SK-N-SH (cell line): ENCODE measurements at regions not wholly inside any gene's neighbourhood (a gene's known extent, or its start where the extent isn't known, plus 50 kb on each side); places are given as distances from the start of the nearest gene placed in this dataset.

Experiments used
- CTCF ChIA-PET: fragments of 300-600, 350-600 bp; formaldehyde crosslinking; extraction: SDS; loops from one replicate; lab custom pipeline; 2021; lab: Yijun Ruan, JAX
- POLR2A ChIA-PET: fragments of 350-600 bp; sonication (Branson Sonifier 250); formaldehyde crosslinking; extraction: SDS; loops from one replicate; lab custom pipeline; 2020; ENCODE audit warnings: antibody characterized with exemption, inconsistent platforms; lab: Yijun Ruan, JAX
- DNase-seq: peaks from one replicate; pipeline ENCODE4 v3.0.0; 2012
- H2AFZ ChIP-seq: fragments of 200-600 bp; sonication (generic); 2 replicates; pipeline ENCODE4 v1.8.1; 2016; ENCODE audit warnings: antibody characterized with exemption, mild to moderate bottlenecking, low read depth
- H3F3A ChIP-seq: fragments of 200-600 bp; sonication (generic); replicated peaks from 2 replicates; pipeline ENCODE3; 2016; ENCODE audit warnings: antibody characterized with exemption, mild to moderate bottlenecking; ENCODE audit not compliant: insufficient read depth
- H3K27ac ChIP-seq, 2 experiments: fragments of 200-500 bp in 1 of 2; fragments of 200-600 bp in 1 of 2; sonication (Bioruptor generic) in 1 of 2; sonication (generic), shearing (Covaris generic) in 1 of 2; 2 replicates each; pipeline versions ENCODE4 v1.5.1 to v1.6.1; 2014 to 2016; ENCODE audit warnings: low read depth in 2 of 2, inconsistent platforms in 1 of 2, low read length in 1 of 2, mild to moderate bottlenecking in 1 of 2, mixed read lengths in 1 of 2
- H3K27me3 ChIP-seq: fragments of 200-600 bp; sonication (generic), shearing (Covaris generic); 2 replicates; pipeline ENCODE4 v1.6.1; 2016; ENCODE audit warnings: mixed run types; ENCODE audit not compliant: insufficient read depth
- H3K36me3 ChIP-seq, 2 experiments: fragments of 200-500 bp in 1 of 2; fragments of 200-600 bp in 1 of 2; sonication (Bioruptor generic) in 1 of 2; sonication (generic) in 1 of 2; replicated peaks in 1 of 2; 2 replicates each; pipeline versions ENCODE3 to v1.5.1; 2014 to 2016; ENCODE audit warnings: low read length in 1 of 2, mild to moderate bottlenecking in 1 of 2; ENCODE audit not compliant: insufficient read depth in 2 of 2, control insufficient read depth in 1 of 2
- H3K4me1 ChIP-seq, 2 experiments: fragments of 200-500 bp in 1 of 2; fragments of 200-600 bp in 1 of 2; sonication (Bioruptor generic) in 1 of 2; sonication (generic), shearing (Covaris generic) in 1 of 2; 2 replicates each; pipeline versions ENCODE4 v1.5.1 to v1.6.1; 2014 to 2016; ENCODE audit warnings: low read depth in 1 of 2, low read length in 1 of 2, mixed run types in 1 of 2; ENCODE audit not compliant: insufficient read depth in 2 of 2, control insufficient read depth in 1 of 2
- H3K4me2 ChIP-seq: fragments of 200-600 bp; sonication (generic), shearing (Covaris generic); 2 replicates; pipeline ENCODE4 v1.6.1; 2017; ENCODE audit warnings: mixed run types
- H3K4me3 ChIP-seq, 2 experiments: fragments of 200-500 bp in 1 of 2; fragments of 200-600 bp in 1 of 2; sonication (Bioruptor generic) in 1 of 2; sonication (generic), shearing (Covaris generic) in 1 of 2; 2 replicates each; pipeline versions ENCODE4 v1.5.1 to v1.8.1; 2014 to 2016; ENCODE audit warnings: low read depth in 2 of 2, inconsistent platforms in 1 of 2, low read length in 1 of 2, mild to moderate bottlenecking in 1 of 2, mixed read lengths in 1 of 2, moderate library complexity in 1 of 2
- H3K79me2 ChIP-seq: fragments of 200-600 bp; sonication (generic); 2 replicates; pipeline ENCODE4 v1.8.1; 2017; ENCODE audit warnings: mild to moderate bottlenecking; ENCODE audit not compliant: insufficient read depth
- H3K9ac ChIP-seq: fragments of 200-600 bp; sonication (generic); 2 replicates; pipeline ENCODE4 v1.6.1; 2017; ENCODE audit warnings: mixed run types
- H3K9me2 ChIP-seq: fragments of 200-600 bp; sonication (generic); 2 replicates; pipeline ENCODE4 v1.6.1; 2017; ENCODE audit warnings: mixed run types
- H3K9me3 ChIP-seq: fragments of 200-600 bp; sonication (generic); 2 replicates; pipeline ENCODE4 v1.6.1; 2017; ENCODE audit warnings: mixed run types, mild to moderate bottlenecking, moderate library complexity
- H4K20me1 ChIP-seq: fragments of 200-600 bp; sonication (generic); 2 replicates; pipeline ENCODE4 v1.6.1; 2017; ENCODE audit warnings: mild to moderate bottlenecking, mixed run types; ENCODE audit not compliant: insufficient read depth
- CTCF ChIP-seq: fragments of 200-600 bp; sonication (generic); IDR thresholded peaks from 2 replicates; pipeline ENCODE4 v1.6.1; 2017; ENCODE audit warnings: antibody characterized with exemption, mild to moderate bottlenecking, moderate library complexity
- FOSL2 ChIP-seq: IDR thresholded peaks from 2 replicates; pipeline ENCODE4 v1.4.0; 2012; ENCODE audit warnings: low read depth, mild to moderate bottlenecking, moderate library complexity, borderline replicate concordance
- NFIC ChIP-seq: IDR thresholded peaks from 2 replicates; pipeline ENCODE4 v1.4.0; 2012; ENCODE audit warnings: borderline replicate concordance
- PBX3 ChIP-seq: IDR thresholded peaks from 2 replicates; pipeline ENCODE4; 2012
- RAD21 ChIP-seq: IDR thresholded peaks from 2 replicates; pipeline ENCODE4 v1.6.1; 2012; ENCODE audit warnings: mild to moderate bottlenecking, low read length
- RFX5 ChIP-seq: IDR thresholded peaks from 2 replicates; pipeline ENCODE4 v1.6.1; 2012; ENCODE audit warnings: mild to moderate bottlenecking, improper control_type of control experiment, low read length
- TEAD4 ChIP-seq: IDR thresholded peaks from 2 replicates; pipeline ENCODE4 v1.4.0; 2012; ENCODE audit warnings: mild to moderate bottlenecking, borderline replicate concordance; ENCODE audit not compliant: insufficient read depth
- USF2 ChIP-seq: fragments of 150-350 bp; IDR thresholded peaks from 2 replicates; pipeline ENCODE4 v1.6.1; 2017; ENCODE audit warnings: antibody characterized with exemption, low read length, low read depth, borderline replicate concordance
- YY1 ChIP-seq: IDR thresholded peaks from 2 replicates; pipeline ENCODE4 v1.4.0; 2012; ENCODE audit warnings: low read depth, mild to moderate bottlenecking
- TF ChIP-seq, protein P1 (sequence below): fragments of 150-350 bp; IDR thresholded peaks from 2 replicates; pipeline ENCODE4 v1.6.1; 2016; ENCODE audit warnings: mild to moderate bottlenecking, low read depth, low read length

DNA sequence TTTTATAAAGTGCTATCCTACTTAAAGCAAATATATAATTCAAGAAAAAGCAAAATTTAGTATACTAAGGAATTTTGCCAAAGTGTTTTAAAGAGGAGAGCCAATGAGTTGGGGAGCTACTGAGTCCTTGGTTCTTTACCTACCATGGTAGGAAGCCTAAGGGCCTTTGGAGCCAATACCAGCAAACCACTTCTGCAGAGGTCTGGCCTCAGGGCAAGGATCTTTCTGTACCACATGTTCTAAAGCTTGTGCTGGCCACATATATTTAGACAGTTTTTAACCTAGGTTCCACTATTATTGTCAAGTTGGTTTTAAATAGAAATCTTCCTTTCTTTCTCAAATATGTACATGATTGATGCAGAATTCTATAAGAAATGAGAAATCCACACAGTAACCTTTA is 172.3 kb upstream of the NREP start (continued):
- TF ChIP-seq CTCF (no peak), YY1 (no peak), RAD21 (no peak), PBX3 (no peak), USF2 (no peak)
- TF ChIP-seq, all 33 proteins: peak for 0

DNA sequence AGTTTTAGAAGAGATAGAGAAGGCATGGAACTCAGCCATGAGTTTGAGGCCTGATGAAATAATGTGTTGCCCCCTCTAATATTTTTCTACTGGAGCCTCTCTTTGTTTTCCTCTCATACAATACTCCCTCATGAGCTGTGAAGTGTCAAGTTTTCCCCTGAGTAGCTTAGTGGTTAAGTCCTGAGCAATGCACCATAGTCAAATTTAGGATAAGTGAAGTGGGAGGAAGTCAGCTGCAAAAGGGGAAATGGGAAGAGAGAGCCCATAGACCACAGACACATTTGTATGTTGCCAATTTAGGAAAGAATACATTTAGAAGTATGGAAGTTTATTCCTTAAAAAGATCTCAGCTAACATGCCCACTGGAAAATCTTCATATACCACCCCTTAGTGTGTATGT is 171.5 kb upstream of the NREP start:
- peak overlapping the region; percentile 34 to 99; a peak in 3 of 4 replicates for H3K27ac ChIP-seq
- H3K9me3 ChIP-seq: no peaks in the 10 kb centered on the region
- H4K20me1 ChIP-seq: no peaks in the 10 kb centered on the region
- H3K9ac ChIP-seq: no peak overlapping the region
- no peak for TF ChIP-seq RFX5
- TF ChIP-seq, protein P1, sequence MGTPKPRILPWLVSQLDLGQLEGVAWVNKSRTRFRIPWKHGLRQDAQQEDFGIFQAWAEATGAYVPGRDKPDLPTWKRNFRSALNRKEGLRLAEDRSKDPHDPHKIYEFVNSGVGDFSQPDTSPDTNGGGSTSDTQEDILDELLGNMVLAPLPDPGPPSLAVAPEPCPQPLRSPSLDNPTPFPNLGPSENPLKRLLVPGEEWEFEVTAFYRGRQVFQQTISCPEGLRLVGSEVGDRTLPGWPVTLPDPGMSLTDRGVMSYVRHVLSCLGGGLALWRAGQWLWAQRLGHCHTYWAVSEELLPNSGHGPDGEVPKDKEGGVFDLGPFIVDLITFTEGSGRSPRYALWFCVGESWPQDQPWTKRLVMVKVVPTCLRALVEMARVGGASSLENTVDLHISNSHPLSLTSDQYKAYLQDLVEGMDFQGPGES: no peak
- TF ChIP-seq TEAD4: no peak
- no peak for TF ChIP-seq NFIC
- no peak for TF ChIP-seq YY1
- TF ChIP-seq USF2: no peak
- no peak for TF ChIP-seq FOSL2
- TF ChIP-seq, all 33 proteins: peak for 0
- H3K4me3 ChIP-seq: no peak overlapping the region
- H3K27me3 ChIP-seq: no peaks in the 10 kb centered on the region
- CTCF ChIA-PET: interaction anchor here (1.0 kb wide), 1 partner anchor 22 kb away, joined by 3 read pairs; no protein-coding TSS in a partner anchor
- H3K4me1 ChIP-seq: peaks cover 0 to 40% of the 10 kb centered on the region in 2 experiments
- no peak for DNase-seq
- POLR2A ChIA-PET: no interaction called here
- H3K36me3 ChIP-seq: no peaks in the 10 kb centered on the region
- no peak overlapping the region; the same call in 1 of the 2 replicates for H3K4me2 ChIP-seq
- no peaks in the 10 kb centered on the region for H3K79me2 ChIP-seq
- H2AFZ ChIP-seq: no peak overlapping the region
- H3K9me2 ChIP-seq: no peaks in the 10 kb centered on the region
- peaks cover 50% of the 10 kb centered on the region for H3F3A ChIP-seq
